Astrocyte of the cerebellum (primary cell): ENCODE measurements at regions not wholly inside any gene's neighbourhood (a gene's known extent, or its start where the extent isn't known, plus 50 kb on each side); places are given as distances from the start of the nearest gene placed in this dataset.
"Not testable (repeated sequence)": the region's sequence is repeated elsewhere in the genome, so short reads cannot be mapped to it uniquely, and the experiment has no call there.

Experiments used
- DNase-seq: peaks from one replicate; pipeline ENCODE4 v3.0.0-alpha.2; 2011; ENCODE audit warnings: low read depth
- H3K4me3 ChIP-seq: 2 replicates; pipeline ENCODE4 v1.5.1; 2011; ENCODE audit warnings: mild to moderate bottlenecking, low read depth, low read length, moderate library complexity
- CTCF ChIP-seq: IDR thresholded peaks from 2 replicates; pipeline ENCODE4 v1.5.1; 2012; ENCODE audit warnings: low read length, low read depth, moderate library complexity, mild to moderate bottlenecking; ENCODE audit errors: missing control alignments
- in situ Hi-C: cut with HindIII; loops from 2 replicates; pipeline ENCODE4 v1.10.0; 2017; ENCODE audit warnings: low sequenced_read_pairs

DNA sequence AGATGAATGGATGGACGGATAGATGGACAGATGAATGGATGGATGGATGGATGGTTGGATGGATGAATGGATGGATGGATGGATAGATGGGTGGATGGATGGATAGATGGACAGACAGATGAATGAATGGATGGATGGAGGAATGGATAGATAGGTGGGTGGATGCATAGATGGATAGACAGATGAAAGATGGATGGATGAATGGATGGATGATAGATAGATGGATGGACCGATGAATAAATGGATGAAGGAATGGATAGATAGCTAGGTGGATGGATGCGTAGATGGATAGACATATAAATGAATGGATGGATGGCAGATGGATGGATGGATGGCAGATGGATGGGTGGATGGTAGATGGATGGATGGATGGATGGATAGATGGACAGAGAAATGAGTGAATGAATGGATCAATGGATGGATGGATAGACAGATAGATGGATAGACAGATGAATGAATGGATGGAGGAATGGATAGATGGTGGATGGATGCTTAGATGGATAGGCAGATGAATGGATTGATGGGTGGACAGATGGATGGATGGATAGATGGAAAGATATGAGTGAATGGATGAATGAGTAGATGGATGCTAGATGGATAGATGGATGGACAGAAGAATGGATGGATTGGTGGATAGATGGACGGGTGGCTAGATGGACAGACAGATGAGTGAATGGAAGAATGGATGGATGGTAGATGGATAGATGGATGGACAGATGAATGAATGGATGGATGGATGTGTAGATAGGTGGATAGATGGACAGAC is 167.9 kb downstream of the TRIM43 start:
- no peak overlapping the region for H3K4me3 ChIP-seq
- no peak for TF ChIP-seq CTCF
- no peak for DNase-seq
- in situ Hi-C loops: no loop called here

DNA sequence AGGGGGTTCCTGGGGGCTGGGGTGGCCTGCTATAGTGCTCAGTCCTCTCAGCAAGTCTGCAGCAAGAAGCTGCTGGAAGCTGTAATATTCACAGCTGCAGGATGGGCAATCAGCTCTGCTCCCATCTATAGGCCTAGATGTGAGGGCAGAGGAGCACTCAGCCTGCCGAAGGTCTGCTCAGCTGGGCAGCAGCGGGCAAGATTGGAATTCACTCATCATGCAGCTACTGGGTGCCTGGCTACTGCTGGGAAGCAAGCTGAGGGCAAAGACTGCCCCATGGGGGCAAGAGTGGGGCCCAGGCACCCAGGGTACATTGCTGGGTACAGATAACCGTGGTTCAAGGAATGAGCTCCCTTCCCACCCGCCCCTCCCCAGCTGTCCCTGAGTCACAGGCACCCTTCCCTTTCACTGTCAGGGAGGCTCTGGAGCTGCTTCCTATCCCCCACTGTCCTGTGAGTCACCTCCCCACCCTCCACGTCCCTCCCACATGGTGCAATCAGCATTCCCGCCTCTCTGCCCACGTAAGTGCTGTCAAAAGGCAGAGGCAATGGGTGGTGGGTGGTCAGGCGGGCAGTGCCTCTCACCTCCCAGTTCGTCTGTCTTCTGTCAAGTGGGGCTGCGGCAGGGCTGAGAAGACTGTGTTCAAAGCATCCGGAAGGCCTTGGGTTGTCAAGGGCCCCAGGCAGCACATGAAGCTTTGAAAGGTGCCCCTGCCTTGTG is 169.2 kb downstream of the TRIM43 start:
- no peak for TF ChIP-seq CTCF
- peak; percentile 4 for DNase-seq
- no peak overlapping the region for H3K4me3 ChIP-seq
- in situ Hi-C loops: no loop called here

DNA sequence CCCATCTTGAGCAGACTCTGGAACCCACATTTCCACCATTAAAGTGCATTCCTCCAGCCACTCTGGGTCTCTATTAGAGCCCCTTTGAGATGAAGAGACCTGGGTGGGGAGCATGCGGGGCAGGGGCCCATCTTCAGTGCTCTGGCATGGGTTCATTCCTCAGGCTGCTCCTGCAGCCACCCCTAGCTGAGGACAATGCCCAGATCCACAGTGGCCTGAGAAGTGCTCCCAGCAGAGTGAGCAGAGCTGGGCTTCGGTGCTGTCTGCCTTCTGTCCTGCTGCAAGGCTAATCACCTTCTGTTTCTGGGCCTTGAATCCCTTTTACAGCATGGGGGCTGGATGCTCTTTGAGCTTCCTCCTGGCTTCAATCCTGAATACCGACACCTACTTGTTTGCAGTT is 169.8 kb downstream of the TRIM43 start:
- no peak overlapping the region for H3K4me3 ChIP-seq
- in situ Hi-C loops: no loop called here
- no peak for TF ChIP-seq CTCF
- DNase-seq: no peak

- H3K4me3 ChIP-seq, DNase-seq, in situ Hi-C loops: not testable (repeated sequence)
These were observed 170.5 kb downstream of the TRIM43 start for GRCh38 chr2:95762023-95763021.

DNA sequence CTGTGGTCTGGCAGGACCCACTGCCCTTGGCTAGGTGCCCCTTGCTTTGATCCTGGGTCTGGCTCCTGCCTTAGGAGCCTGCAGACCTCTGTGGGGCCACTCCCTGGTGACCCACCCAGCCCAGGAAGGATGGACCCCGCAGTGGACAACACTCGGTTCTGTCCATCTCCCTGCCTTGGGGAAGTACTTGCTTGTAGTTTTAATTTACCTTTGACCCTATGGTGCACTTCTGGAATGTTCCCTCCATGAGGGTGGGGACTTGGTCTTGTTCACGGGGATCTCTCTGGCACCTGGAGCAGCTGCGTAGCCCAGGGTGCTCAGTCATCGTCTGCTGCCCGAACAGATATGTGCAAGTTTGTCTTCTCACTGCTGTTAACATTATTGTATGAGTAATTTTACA is 171.3 kb downstream of the TRIM43 start:
- DNase-seq, H3K4me3 ChIP-seq, in situ Hi-C loops: not testable (repeated sequence)

- DNase-seq, H3K4me3 ChIP-seq, in situ Hi-C loops: not testable (repeated sequence)
These were observed 173.2 kb downstream of the TRIM43 start for GRCh38 chr2:95764966-95765365.

GRCh38 chr2:95765925-95766910 is 174.4 kb downstream of the TRIM43 start:
- in situ Hi-C loops, DNase-seq: not testable (repeated sequence)

GRCh38 chr2:95767531-95767930 is 175.7 kb downstream of the TRIM43 start:
- H3K4me3 ChIP-seq, in situ Hi-C loops, DNase-seq: not testable (repeated sequence)

More at GRCh38 chr2:95765925-95766910, 174.4 kb downstream of the TRIM43 start:
- H3K4me3 ChIP-seq: not testable (repeated sequence)

DNA sequence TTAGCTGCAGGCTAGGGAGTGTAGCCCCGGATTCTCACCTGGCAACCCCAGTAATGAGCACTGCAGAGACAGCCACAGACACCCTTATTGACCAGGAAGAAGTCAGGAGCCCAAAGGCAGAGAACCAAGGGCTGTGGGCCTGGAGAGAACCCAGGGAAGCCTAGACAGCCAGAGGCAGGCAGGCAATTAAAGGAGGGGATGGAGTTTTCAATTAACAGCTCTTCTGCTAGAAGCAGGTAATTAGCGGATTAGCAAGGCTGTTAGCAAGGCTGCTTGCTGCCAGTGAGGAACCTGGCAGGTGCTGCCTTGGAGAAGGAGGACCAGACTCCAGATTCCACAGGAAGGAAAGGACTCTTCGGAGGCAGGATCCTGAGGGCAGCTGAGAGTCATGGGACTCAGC is 176.1 kb downstream of the TRIM43 start:
- DNase-seq, in situ Hi-C loops, H3K4me3 ChIP-seq: not testable (repeated sequence)

DNA sequence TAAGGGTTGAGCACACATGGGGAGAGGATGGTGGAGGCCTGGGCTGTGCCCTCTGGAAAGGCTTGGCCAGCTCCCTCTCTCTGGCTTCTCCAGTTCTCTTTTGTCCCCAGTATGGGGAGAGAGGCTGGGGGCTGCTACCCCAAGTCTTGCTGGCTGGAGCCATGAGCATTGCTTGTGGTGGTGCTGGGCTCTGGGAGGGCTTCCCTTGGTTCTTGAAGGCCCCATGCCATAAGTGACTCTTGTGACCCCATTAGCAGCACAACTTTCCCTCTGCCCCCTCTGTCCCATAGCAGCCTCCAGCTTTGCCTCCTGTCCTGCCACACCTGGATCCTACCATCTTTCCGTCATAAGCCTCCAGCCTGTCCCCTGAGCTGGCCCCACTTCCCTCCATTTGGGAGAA is 177.5 kb downstream of the TRIM43 start:
- DNase-seq, in situ Hi-C loops, H3K4me3 ChIP-seq: not testable (repeated sequence)

GRCh38 chr2:95770726-95771125 is 178.9 kb downstream of the TRIM43 start:
- H3K4me3 ChIP-seq, in situ Hi-C loops, DNase-seq: not testable (repeated sequence)
